Astrocyte (in vitro differentiated cells and primary cell): ENCODE measurements at regions not wholly inside any gene's neighbourhood (a gene's known extent, or its start where the extent isn't known, plus 50 kb on each side); places are given as distances from the start of the nearest gene placed in this dataset.

ENCODE experiments used
- DNase-seq: peaks from one replicate; pipeline ENCODE4 v3.0.0-alpha.2; 2010; ENCODE audit warnings: low read depth
- FAIRE-seq: peaks from 2 replicates; lab custom pipeline; 2011; peaks lifted over from hg19 to GRCh38; lab: Jason Lieb, UNC
- H2AFZ ChIP-seq: 2 replicates; pipeline ENCODE4 v1.6.0; 2012; ENCODE audit warnings: low read depth, low read length, inconsistent platforms
- H3K27ac ChIP-seq: 2 replicates; pipeline ENCODE4 v1.5.1; 2011; ENCODE audit warnings: low read depth, low read length, inconsistent platforms
- H3K27me3 ChIP-seq: 2 replicates; pipeline ENCODE4 v1.6.0; 2011; ENCODE audit warnings: low read length, inconsistent platforms; ENCODE audit not compliant: insufficient read depth
- H3K36me3 ChIP-seq: 2 replicates; pipeline ENCODE4 v1.5.1; 2011; ENCODE audit warnings: low read length, inconsistent platforms; ENCODE audit not compliant: insufficient read depth
- H3K4me1 ChIP-seq: 2 replicates; pipeline ENCODE4 v1.5.1; 2011; ENCODE audit warnings: low read length, inconsistent platforms; ENCODE audit not compliant: insufficient read depth
- H3K4me2 ChIP-seq: 2 replicates; pipeline ENCODE4 v1.6.0; 2012; ENCODE audit warnings: low read length, inconsistent platforms
- H3K4me3 ChIP-seq: 2 replicates; pipeline ENCODE4 v1.5.1; 2011; ENCODE audit warnings: low read depth, mild to moderate bottlenecking, low read length, inconsistent platforms; ENCODE audit not compliant: insufficient read depth
- H3K79me2 ChIP-seq: 2 replicates; pipeline ENCODE4 v1.6.0; 2012; ENCODE audit warnings: mild to moderate bottlenecking, low read length, inconsistent platforms; ENCODE audit not compliant: insufficient read depth
- H3K9ac ChIP-seq: 2 replicates; pipeline ENCODE4 v1.6.0; 2012; ENCODE audit warnings: mild to moderate bottlenecking, low read length, inconsistent platforms
- H3K9me3 ChIP-seq: 2 replicates; pipeline ENCODE4 v1.5.1; 2012; ENCODE audit warnings: low read depth, mild to moderate bottlenecking, low read length, inconsistent platforms; ENCODE audit not compliant: insufficient read depth
- H4K20me1 ChIP-seq: 2 replicates; pipeline ENCODE4 v1.6.0; 2012; ENCODE audit warnings: low read length, inconsistent platforms; ENCODE audit not compliant: insufficient read depth
- H3K27ac Mint-ChIP-seq: one replicate; pipeline ENCODE4 v1.8.0; 2021; ENCODE audit warnings: mild to moderate bottlenecking, mixed read lengths; ENCODE audit not compliant: unreplicated experiment
- H3K27me3 Mint-ChIP-seq: one replicate; pipeline ENCODE4 v1.8.0; 2021; ENCODE audit warnings: low read depth, mixed read lengths; ENCODE audit not compliant: unreplicated experiment
- H3K36me3 Mint-ChIP-seq: one replicate; pipeline ENCODE4 v1.8.0; 2021; ENCODE audit warnings: low read depth, mixed read lengths; ENCODE audit not compliant: unreplicated experiment
- H3K4me1 Mint-ChIP-seq: one replicate; pipeline ENCODE4 v1.8.0; 2021; ENCODE audit warnings: low read depth, mixed read lengths; ENCODE audit not compliant: unreplicated experiment
- H3K4me3 Mint-ChIP-seq: one replicate; pipeline ENCODE4 v1.8.0; 2021; ENCODE audit warnings: mild to moderate bottlenecking, moderate library complexity, mixed read lengths; ENCODE audit not compliant: unreplicated experiment
- H3K9me3 Mint-ChIP-seq: one replicate; pipeline ENCODE4 v1.8.0; 2021; ENCODE audit warnings: mild to moderate bottlenecking, mixed read lengths; ENCODE audit not compliant: unreplicated experiment
- EZH2 ChIP-seq: IDR thresholded peaks from 2 replicates; pipeline ENCODE4 v1.6.1; 2012; ENCODE audit warnings: mild to moderate bottlenecking, low read length, inconsistent platforms; ENCODE audit not compliant: insufficient read depth
- TF ChIP-seq, protein P1 (sequence below): IDR thresholded peaks from 2 replicates; pipeline ENCODE4 v1.5.1; 2011; ENCODE audit warnings: low read depth, mild to moderate bottlenecking, inconsistent platforms, low read length, moderate library complexity; ENCODE audit not compliant: insufficient read depth

DNA sequence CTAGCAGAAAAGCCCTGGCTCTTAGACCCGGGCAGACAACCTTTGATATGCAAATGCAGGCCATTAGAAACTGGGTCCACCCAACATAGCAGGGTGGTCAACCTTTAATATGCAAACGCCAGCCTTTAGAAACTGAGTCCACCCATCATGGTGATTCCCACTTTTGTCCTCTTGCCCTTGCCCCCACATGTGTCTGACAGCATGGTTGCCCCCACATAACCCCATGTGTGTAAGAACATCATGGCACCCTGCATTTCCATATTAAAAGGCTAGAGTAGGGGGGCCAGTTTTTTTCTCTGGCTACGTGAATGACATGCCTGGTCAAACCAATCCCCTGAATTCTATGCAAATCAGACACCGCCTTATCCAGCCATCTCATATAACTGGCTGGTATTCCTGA lies 273.2 kb upstream of the PRDM9 start:
- no peak overlapping the region for H3K9ac ChIP-seq
- no peaks in the 10 kb centered on the region for H3K27me3 ChIP-seq
- H3K79me2 ChIP-seq = no peaks in the 10 kb centered on the region
- no peaks in the 10 kb centered on the region for H3K9me3 Mint-ChIP-seq
- no peak overlapping the region for H3K27ac ChIP-seq
- no peaks in the 10 kb centered on the region for H4K20me1 ChIP-seq
- no peak overlapping the region for H3K4me2 ChIP-seq
- no peak for FAIRE-seq
- H3K4me1 Mint-ChIP-seq = peaks cover 4% of the 10 kb centered on the region
- H3K36me3 ChIP-seq = no peaks in the 10 kb centered on the region
- DNase-seq = no peak
- H3K4me3 ChIP-seq = no peak overlapping the region
- no peak overlapping the region for H3K27ac Mint-ChIP-seq
- H3K27me3 Mint-ChIP-seq = no peaks in the 10 kb centered on the region
- H3K9me3 ChIP-seq = no peaks in the 10 kb centered on the region
- no peak overlapping the region for H3K4me3 Mint-ChIP-seq
- H2AFZ ChIP-seq = no peak overlapping the region
- no peaks in the 10 kb centered on the region for H3K36me3 Mint-ChIP-seq
- H3K4me1 ChIP-seq = no peaks in the 10 kb centered on the region
- no peak for TF ChIP-seq EZH2
- TF ChIP-seq, protein P1, sequence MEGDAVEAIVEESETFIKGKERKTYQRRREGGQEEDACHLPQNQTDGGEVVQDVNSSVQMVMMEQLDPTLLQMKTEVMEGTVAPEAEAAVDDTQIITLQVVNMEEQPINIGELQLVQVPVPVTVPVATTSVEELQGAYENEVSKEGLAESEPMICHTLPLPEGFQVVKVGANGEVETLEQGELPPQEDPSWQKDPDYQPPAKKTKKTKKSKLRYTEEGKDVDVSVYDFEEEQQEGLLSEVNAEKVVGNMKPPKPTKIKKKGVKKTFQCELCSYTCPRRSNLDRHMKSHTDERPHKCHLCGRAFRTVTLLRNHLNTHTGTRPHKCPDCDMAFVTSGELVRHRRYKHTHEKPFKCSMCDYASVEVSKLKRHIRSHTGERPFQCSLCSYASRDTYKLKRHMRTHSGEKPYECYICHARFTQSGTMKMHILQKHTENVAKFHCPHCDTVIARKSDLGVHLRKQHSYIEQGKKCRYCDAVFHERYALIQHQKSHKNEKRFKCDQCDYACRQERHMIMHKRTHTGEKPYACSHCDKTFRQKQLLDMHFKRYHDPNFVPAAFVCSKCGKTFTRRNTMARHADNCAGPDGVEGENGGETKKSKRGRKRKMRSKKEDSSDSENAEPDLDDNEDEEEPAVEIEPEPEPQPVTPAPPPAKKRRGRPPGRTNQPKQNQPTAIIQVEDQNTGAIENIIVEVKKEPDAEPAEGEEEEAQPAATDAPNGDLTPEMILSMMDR = no peak

DNA sequence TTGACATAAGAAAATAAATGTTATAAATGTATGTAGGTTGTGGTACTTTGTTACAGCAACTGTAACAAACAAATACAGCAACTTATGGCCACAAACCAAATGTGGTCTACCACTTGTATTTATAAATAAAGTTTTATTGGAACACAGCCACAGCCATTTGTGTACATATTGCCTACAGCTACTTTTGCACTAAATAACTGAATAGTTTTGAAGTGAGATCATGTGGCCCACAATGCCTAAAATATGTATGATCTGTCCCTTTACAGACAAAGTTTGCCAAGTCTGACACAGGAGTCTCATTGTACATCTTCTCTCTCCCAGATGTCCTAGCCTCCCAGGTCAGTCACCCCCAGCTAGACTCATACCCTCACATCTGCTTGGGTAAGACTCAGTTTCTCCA lies 283.6 kb upstream of the PRDM9 start:
- H3K9ac ChIP-seq = no peak overlapping the region
- no peak overlapping the region for H3K4me3 ChIP-seq
- TF ChIP-seq EZH2 = no peak
- TF ChIP-seq, protein P1 = no peak
- Mint-ChIP-seq H3K36me3 (no peaks in the 10 kb centered on the region), H3K4me3 (no peak overlapping the region), H3K27ac (peak overlapping the region; percentile 88), H3K4me1 (peaks cover 10% of the 10 kb centered on the region), H3K27me3 (no peaks in the 10 kb centered on the region), H3K9me3 (peaks cover 2% of the 10 kb centered on the region)
- FAIRE-seq (no peak), DNase-seq (no peak)
- H3K9me3 ChIP-seq = no peaks in the 10 kb centered on the region
- no peak overlapping the region for H3K27ac ChIP-seq
- H3K27me3 ChIP-seq = no peaks in the 10 kb centered on the region
- no peak overlapping the region for H2AFZ ChIP-seq
- H4K20me1 ChIP-seq = no peaks in the 10 kb centered on the region
- H3K79me2 ChIP-seq = no peaks in the 10 kb centered on the region
- H3K36me3 ChIP-seq = no peaks in the 10 kb centered on the region
- H3K4me1 ChIP-seq = no peaks in the 10 kb centered on the region
- H3K4me2 ChIP-seq = no peak overlapping the region

DNA sequence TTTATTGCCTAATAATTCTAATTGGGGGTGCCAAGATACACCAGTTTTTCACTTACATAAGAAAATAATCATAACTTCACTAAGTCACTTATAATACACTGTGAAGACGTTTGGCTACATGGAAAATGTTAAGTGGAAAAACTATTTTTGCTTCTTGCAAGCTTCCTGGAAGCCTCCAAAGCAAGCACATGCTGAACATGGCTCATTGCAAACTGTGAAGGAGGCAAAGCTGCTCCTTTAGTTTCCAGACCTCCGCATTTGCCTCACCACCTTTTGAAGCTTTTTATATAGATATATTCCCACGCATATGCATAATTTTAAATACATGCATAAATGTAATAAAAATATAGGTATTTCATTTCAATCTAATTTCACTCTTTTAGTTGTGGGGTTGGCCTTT lies 285.6 kb upstream of the PRDM9 start:
- H3K9ac ChIP-seq = no peak overlapping the region
- no peak overlapping the region for H3K4me3 ChIP-seq
- H3K79me2 ChIP-seq = no peaks in the 10 kb centered on the region
- TF ChIP-seq EZH2 = no peak
- TF ChIP-seq, protein P1 = no peak
- H3K4me2 ChIP-seq = no peak overlapping the region
- no peaks in the 10 kb centered on the region for H4K20me1 ChIP-seq
- H3K4me3 Mint-ChIP-seq = no peak overlapping the region
- no peak overlapping the region for H2AFZ ChIP-seq
- no peaks in the 10 kb centered on the region for H3K36me3 Mint-ChIP-seq
- DNase-seq = no peak
- H3K4me1 Mint-ChIP-seq = peaks cover 10% of the 10 kb centered on the region
- no peaks in the 10 kb centered on the region for H3K27me3 ChIP-seq
- H3K36me3 ChIP-seq = no peaks in the 10 kb centered on the region
- H3K27me3 Mint-ChIP-seq = no peaks in the 10 kb centered on the region
- FAIRE-seq = no peak
- H3K4me1 ChIP-seq = no peaks in the 10 kb centered on the region
- H3K27ac ChIP-seq = no peak overlapping the region
- peaks cover 2% of the 10 kb centered on the region for H3K9me3 Mint-ChIP-seq
- H3K9me3 ChIP-seq = no peaks in the 10 kb centered on the region
- no peak overlapping the region for H3K27ac Mint-ChIP-seq
